ENCODE measurements at regions not wholly inside any gene's neighbourhood (a gene's known extent, or its start where the extent isn't known, plus 50 kb on each side); places are given as distances from the start of the nearest gene placed in this dataset.

DNA sequence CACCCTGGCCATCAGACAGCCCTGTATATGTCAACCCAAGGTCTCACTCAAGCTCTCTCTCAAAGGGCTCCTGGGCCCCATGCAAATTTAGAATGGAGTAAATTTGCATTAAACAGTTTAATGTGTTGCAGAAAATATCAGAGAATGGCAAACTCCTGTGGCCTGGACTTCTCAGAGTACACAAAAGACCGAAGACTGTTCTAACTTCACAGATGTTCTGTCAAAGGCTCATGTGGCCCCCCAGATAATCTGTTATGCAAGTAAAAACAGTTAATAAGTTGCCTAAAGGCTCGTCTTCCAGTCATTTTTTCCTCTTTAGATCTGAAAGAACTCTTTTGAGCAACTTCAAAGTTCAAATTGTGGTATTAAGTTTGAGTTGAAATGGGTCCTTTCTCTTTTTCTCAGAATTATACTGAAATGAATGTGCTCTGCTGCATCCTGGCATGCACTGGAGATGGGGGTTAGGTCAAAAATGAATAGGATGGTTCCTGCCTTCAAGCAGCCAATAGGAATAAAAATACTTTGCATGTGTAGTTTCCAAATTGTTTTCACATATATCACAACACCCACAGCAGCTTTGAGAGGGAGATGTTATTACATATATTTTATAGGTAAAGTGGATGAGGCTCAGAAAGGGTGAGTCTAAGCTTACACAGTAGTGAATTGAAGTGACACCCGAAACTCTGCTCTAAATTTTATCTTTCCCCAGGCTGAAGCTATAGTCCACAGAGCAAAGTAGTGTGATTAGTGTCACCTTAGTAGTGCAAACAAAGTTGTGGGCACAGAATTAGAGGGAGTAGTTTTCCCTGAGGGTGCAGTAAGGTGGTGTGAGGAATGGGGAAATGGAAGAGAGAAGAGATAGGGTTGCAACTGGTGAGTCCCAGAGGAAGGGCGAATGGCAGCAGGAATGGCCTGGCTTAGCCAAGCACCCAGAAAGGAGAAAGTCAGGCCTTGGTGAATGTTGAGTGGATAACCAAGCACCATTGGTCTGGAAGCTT is 205.0 kb upstream of the RFC3 start:
- Mint-ChIP-seq H3K27ac (ENCODE audit: unreplicated experiment) (no peak overlapping the region), H3K9me3 (ENCODE audit: unreplicated experiment) (peaks cover 3% of the 10 kb centered on the region), H3K36me3 (ENCODE audit: low read depth, unreplicated experiment) (no peaks in the 10 kb centered on the region), H3K4me3 (ENCODE audit: unreplicated experiment) (no peak overlapping the region), H3K4me1 (ENCODE audit: low read depth, unreplicated experiment) (no peaks in the 10 kb centered on the region), H3K27me3 (ENCODE audit: low read depth, unreplicated experiment) (peaks cover 8% of the 10 kb centered on the region)
- FAIRE-seq: no peak
- H2AFZ ChIP-seq (ENCODE audit: low read depth, low read length): no peak overlapping the region
- H3K79me2 ChIP-seq (ENCODE audit: insufficient read depth, low read length): no peaks in the 10 kb centered on the region
- H3K4me3 ChIP-seq (ENCODE audit: insufficient read depth, low read depth, low read length): no peak overlapping the region
- H4K20me1 ChIP-seq (ENCODE audit: insufficient read depth, low read length): no peaks in the 10 kb centered on the region
- H3K36me3 ChIP-seq (ENCODE audit: insufficient read depth, low read length): no peaks in the 10 kb centered on the region
- TF ChIP-seq EZH2 (IDR thresholded peaks at IDR 0.05; ENCODE audit: insufficient read depth, low read length): no peak
- DNase-seq (ENCODE audit: low read depth): no peak
- no peaks in the 10 kb centered on the region for H3K9me3 ChIP-seq (ENCODE audit: insufficient read depth, low read depth, low read length)
- peaks cover 16% of the 10 kb centered on the region for H3K4me1 ChIP-seq (ENCODE audit: insufficient read depth, low read length)
- H3K4me2 ChIP-seq (ENCODE audit: low read length): no peak overlapping the region
- H3K9ac ChIP-seq (ENCODE audit: low read length): no peak overlapping the region
- H3K27me3 ChIP-seq (ENCODE audit: insufficient read depth, low read length): no peaks in the 10 kb centered on the region
- no peak overlapping the region for H3K27ac ChIP-seq (ENCODE audit: low read depth, low read length)

DNA sequence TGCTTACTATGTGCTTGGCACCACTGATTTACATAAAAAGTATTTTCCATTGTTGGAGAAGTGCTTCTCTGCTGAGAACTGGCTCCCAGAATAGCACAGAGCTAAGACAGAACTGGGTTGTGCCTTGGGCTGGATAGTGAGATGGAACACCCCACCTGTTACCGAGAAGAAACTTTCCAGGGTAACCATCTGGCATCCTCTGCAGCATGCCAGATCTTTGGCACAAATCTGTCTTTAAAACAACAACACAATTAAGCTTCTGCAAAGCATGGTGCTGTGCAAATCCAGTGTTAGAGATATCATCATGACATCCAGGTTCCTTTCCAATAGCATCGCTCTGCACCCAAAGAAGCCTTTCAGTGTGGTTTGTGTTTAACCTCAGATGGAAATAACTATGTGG is 202.5 kb upstream of the RFC3 start:
- H3K9me3 ChIP-seq (ENCODE audit: insufficient read depth, low read depth, low read length): no peaks in the 10 kb centered on the region
- H3K4me3 ChIP-seq (ENCODE audit: insufficient read depth, low read depth, low read length): no peak overlapping the region
- no peaks in the 10 kb centered on the region for H3K36me3 ChIP-seq (ENCODE audit: insufficient read depth, low read length)
- peaks cover 13% of the 10 kb centered on the region for H3K4me1 ChIP-seq (ENCODE audit: insufficient read depth, low read length)
- no peaks in the 10 kb centered on the region for H3K27me3 ChIP-seq (ENCODE audit: insufficient read depth, low read length)
- H3K4me3 Mint-ChIP-seq (ENCODE audit: unreplicated experiment): no peak overlapping the region
- no peak overlapping the region for H3K27ac Mint-ChIP-seq (ENCODE audit: unreplicated experiment)
- H3K4me1 Mint-ChIP-seq (ENCODE audit: low read depth, unreplicated experiment): no peaks in the 10 kb centered on the region
- H3K36me3 Mint-ChIP-seq (ENCODE audit: low read depth, unreplicated experiment): no peaks in the 10 kb centered on the region
- DNase-seq (ENCODE audit: low read depth): no peak
- no peak overlapping the region for H3K4me2 ChIP-seq (ENCODE audit: low read length)
- peaks cover 8% of the 10 kb centered on the region for H3K27me3 Mint-ChIP-seq (ENCODE audit: low read depth, unreplicated experiment)
- H3K79me2 ChIP-seq (ENCODE audit: insufficient read depth, low read length): no peaks in the 10 kb centered on the region
- TF ChIP-seq, protein P1, sequence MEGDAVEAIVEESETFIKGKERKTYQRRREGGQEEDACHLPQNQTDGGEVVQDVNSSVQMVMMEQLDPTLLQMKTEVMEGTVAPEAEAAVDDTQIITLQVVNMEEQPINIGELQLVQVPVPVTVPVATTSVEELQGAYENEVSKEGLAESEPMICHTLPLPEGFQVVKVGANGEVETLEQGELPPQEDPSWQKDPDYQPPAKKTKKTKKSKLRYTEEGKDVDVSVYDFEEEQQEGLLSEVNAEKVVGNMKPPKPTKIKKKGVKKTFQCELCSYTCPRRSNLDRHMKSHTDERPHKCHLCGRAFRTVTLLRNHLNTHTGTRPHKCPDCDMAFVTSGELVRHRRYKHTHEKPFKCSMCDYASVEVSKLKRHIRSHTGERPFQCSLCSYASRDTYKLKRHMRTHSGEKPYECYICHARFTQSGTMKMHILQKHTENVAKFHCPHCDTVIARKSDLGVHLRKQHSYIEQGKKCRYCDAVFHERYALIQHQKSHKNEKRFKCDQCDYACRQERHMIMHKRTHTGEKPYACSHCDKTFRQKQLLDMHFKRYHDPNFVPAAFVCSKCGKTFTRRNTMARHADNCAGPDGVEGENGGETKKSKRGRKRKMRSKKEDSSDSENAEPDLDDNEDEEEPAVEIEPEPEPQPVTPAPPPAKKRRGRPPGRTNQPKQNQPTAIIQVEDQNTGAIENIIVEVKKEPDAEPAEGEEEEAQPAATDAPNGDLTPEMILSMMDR (IDR thresholded peaks at IDR 0.05; ENCODE audit: insufficient read depth, low read depth, low read length): no peak
- TF ChIP-seq EZH2 (IDR thresholded peaks at IDR 0.05; ENCODE audit: insufficient read depth, low read length): no peak
- H3K27ac ChIP-seq (ENCODE audit: low read depth, low read length): no peak overlapping the region
- no peak overlapping the region for H2AFZ ChIP-seq (ENCODE audit: low read depth, low read length)
- H4K20me1 ChIP-seq (ENCODE audit: insufficient read depth, low read length): no peaks in the 10 kb centered on the region
- peaks cover 3% of the 10 kb centered on the region for H3K9me3 Mint-ChIP-seq (ENCODE audit: unreplicated experiment)
- H3K9ac ChIP-seq (ENCODE audit: low read length): no peak overlapping the region
- no peak for FAIRE-seq

DNA sequence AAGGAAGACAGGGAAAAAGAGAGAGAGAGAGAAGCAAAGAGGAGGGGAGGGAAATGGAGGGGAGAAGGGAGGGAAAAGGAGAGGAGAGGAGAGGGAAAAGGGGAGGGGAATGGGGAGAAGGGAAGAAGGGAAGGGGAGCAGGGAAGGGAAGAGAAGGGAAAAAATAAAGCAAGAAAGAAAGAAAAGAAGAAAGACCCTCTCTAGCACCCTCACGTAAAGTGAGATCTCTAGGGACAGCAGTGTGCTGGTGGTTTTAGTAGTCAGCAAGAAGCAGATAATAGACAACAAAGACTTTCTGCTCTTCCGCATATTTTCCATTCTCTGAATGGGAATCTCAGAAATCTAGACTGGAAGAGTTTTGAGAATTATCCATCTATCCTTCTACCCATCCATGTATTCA is 201.8 kb upstream of the RFC3 start:
- H3K27ac Mint-ChIP-seq (ENCODE audit: unreplicated experiment): no peak overlapping the region
- Histone ChIP-seq H2AFZ (ENCODE audit: low read depth, low read length) (no peak overlapping the region), H3K27me3 (ENCODE audit: insufficient read depth, low read length) (no peaks in the 10 kb centered on the region), H3K36me3 (ENCODE audit: insufficient read depth, low read length) (no peaks in the 10 kb centered on the region), H3K4me1 (ENCODE audit: insufficient read depth, low read length) (peaks cover 6% of the 10 kb centered on the region), H3K27ac (ENCODE audit: low read depth, low read length) (no peak overlapping the region), H3K9me3 (ENCODE audit: insufficient read depth, low read depth, low read length) (no peaks in the 10 kb centered on the region), H3K4me3 (ENCODE audit: insufficient read depth, low read depth, low read length) (no peak overlapping the region), H3K79me2 (ENCODE audit: insufficient read depth, low read length) (no peaks in the 10 kb centered on the region), H3K4me2 (ENCODE audit: low read length) (no peak overlapping the region), H3K9ac (ENCODE audit: low read length) (no peak overlapping the region), H4K20me1 (ENCODE audit: insufficient read depth, low read length) (no peaks in the 10 kb centered on the region)
- TF ChIP-seq, protein P1 (IDR thresholded peaks at IDR 0.05; ENCODE audit: insufficient read depth, low read depth, low read length): no peak
- no peak for TF ChIP-seq EZH2 (IDR thresholded peaks at IDR 0.05; ENCODE audit: insufficient read depth, low read length)
- no peaks in the 10 kb centered on the region for H3K36me3 Mint-ChIP-seq (ENCODE audit: low read depth, unreplicated experiment)
- no peaks in the 10 kb centered on the region for H3K4me1 Mint-ChIP-seq (ENCODE audit: low read depth, unreplicated experiment)
- FAIRE-seq (no peak), DNase-seq (ENCODE audit: low read depth) (no peak)
- H3K4me3 Mint-ChIP-seq (ENCODE audit: unreplicated experiment): no peak overlapping the region
- H3K27me3 Mint-ChIP-seq (ENCODE audit: low read depth, unreplicated experiment): peaks cover 8% of the 10 kb centered on the region
- peaks cover 3% of the 10 kb centered on the region for H3K9me3 Mint-ChIP-seq (ENCODE audit: unreplicated experiment)
